HG03469 (cell line): ENCODE measurements at regions not wholly inside any gene's neighbourhood (a gene's known extent, or its start where the extent isn't known, plus 50 kb on each side); places are given as distances from the start of the nearest gene placed in this dataset.

Source experiments
- ATAC-seq: cut with Tn5 transposase; IDR thresholded peaks from one replicate; pipeline ENCODE4 v1.9.1; 2021; ENCODE audit warnings: mild to moderate bottlenecking, moderate library complexity, moderate number of reproducible peaks; ENCODE audit not compliant: unreplicated experiment

DNA sequence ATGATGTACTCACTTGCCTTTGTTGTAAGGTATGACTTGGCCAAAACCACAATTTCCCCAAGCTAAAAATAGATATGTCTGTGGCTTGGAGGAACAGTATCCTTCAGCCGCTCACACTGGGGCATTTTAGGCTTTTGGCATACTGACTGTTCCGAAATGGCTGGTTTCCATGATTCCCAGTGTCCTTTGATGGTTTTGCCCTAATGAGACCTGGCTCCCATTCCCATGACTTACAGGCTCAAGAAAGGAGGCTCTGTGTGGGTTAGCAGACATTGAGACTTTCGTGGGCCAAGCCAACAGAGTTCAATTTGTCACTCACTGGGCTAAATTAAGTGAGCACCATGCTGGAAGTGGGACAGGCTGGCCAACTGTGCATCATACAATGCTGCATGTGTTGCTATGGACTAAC lies 150.6 kb downstream of the CEP135 start:
- ATAC-seq: no peak

DNA sequence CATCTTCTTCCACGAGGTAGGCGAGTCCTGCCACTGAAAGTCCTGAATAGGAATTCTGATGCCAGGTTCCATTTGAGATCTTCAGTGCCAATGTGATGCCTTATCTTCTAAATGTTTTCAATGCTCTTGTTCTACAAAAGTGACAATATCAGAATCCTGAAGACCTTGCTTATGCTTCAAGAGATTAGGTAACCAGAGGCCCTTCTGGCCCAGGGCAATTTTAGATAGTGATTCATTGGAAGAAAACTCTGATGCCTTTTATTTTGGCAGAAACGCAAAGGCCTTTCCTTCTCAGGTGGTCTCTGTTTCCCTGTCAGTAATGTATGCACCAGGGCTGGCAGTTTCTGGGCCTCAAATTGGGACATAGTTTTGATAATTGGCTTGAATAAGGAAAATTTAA lies 144.8 kb downstream of the CEP135 start:
- no peak for ATAC-seq

DNA sequence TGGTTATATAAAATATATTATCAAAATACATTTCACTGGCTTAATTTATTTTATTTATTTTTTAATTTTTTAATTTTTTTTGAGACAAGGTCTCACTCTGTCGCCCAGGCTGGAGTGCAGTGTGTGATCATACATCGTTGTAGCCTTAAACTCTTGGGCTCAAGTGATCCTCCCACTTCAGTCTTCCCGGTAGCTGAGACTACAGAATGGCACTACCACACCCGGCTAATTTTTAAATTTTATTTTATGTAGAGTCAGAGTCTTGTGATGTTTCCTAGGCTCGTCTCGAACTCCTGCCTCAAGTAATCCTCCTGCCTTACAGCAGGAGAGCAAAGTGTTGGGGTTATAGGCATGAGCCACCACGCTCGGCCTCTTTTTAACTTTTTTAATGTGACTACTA lies 143.8 kb downstream of the CEP135 start:
- ATAC-seq: no peak

DNA sequence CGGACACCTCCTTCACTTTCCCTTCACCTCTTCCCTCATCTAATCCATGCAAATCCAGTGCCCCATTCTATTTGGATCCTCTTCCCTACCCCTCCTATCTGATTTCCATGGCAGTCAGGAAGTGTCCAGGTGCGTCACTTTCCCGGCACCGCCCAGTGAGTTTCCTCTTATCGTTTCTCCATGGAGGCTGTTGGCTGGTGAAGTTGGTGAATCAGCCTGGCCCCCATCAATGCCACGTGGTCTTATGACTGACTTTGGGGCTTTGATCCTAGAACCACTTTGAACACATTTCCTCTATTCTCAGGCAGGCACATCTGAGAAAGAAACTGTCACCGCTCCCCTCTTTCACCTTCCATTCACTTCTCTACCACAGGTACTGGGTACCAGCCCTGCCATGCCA lies 137.8 kb downstream of the CEP135 start:
- ATAC-seq: no peak

DNA sequence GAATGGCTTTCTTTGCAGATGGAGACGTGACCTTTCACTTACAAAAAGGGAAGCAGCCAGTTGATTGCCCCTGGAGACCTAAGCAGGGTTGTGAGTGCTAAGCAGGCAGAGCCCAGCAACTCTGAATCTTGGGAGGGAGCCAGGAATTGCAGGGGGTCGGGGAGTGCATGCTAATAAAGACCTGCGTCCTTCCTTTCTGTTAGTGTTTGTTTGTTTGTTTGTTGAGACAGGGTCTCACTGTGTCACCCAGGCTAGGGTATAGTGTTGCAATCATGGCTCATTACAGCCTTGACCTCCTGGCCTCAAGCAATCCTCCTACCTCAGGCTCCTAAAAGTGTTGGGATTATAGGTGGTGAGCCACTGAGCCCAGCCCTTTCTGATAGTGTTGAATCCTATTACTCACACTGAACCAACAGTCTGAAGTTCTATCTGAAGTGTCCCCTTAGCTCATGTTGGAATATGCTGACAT lies 137.4 kb downstream of the CEP135 start:
- no peak for ATAC-seq

DNA sequence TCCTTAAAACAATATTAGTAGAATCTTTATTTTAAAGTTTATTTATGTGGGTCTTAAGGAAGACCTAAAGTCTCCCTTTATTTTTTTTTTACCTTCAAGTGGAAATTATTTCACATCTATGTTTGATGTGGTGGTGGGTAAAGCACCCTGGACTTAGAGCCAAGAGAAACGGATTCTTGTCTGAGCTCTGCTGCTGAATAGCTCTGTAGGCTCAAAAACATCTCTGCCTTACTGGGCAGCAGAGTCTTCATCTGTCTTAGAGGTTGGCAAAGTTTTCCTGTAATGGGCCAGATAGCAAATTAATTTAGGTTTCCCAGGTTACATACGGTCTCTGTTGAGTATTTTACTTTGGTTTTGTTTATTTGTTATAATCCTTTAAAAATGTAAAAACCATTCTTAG lies 136.5 kb downstream of the CEP135 start:
- ATAC-seq: no peak

DNA sequence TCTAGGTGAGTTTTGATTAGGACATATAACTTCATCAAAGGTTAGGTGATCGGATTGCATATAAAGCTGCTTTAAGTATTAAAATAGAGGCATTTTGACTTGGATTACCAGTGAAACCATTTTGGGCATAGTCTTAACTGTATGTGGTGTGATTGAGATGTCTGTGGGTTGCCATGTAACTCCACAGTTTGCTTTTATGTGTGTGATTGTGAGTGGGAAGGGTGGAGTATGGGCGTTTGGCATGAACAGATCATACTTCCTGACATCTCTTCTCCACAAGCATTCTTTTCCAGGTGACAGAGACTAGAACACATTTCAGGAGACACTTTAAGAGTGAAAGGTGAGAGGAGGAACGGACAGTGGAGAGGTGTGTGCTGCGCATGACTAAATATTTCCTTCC lies 136.1 kb downstream of the CEP135 start:
- no peak for ATAC-seq
